K562 (cell line): ENCODE measurements at regions not wholly inside any gene's neighbourhood (a gene's known extent, or its start where the extent isn't known, plus 50 kb on each side); places are given as distances from the start of the nearest gene placed in this dataset.

ENCODE experiments used
- DACH1 ChIP-seq: fragments of 450-650 bp; IDR thresholded peaks from 2 replicates; pipeline ENCODE4 v1.6.1; 2018; ENCODE audit not compliant: partially characterized antibody
- HCFC1 ChIP-seq: IDR thresholded peaks from 2 replicates; pipeline ENCODE4 v1.6.1; 2012; ENCODE audit warnings: low read depth, low read length, improper control_type of control experiment
- OTX1 ChIP-seq: fragments of 450-650 bp; formaldehyde crosslinking; IDR thresholded peaks from 2 replicates; pipeline ENCODE4 v1.4.0; 2022; ENCODE audit warnings: mild to moderate bottlenecking
- TF ChIP-seq, protein P1 (sequence below): fragments of 200-600 bp; sonication (generic); IDR thresholded peaks from one replicate; pipeline ENCODE4 v1.6.1; 2012; ENCODE audit warnings: mild to moderate bottlenecking, low read depth, low read length, inconsistent platforms

- TF ChIP-seq, protein P1, sequence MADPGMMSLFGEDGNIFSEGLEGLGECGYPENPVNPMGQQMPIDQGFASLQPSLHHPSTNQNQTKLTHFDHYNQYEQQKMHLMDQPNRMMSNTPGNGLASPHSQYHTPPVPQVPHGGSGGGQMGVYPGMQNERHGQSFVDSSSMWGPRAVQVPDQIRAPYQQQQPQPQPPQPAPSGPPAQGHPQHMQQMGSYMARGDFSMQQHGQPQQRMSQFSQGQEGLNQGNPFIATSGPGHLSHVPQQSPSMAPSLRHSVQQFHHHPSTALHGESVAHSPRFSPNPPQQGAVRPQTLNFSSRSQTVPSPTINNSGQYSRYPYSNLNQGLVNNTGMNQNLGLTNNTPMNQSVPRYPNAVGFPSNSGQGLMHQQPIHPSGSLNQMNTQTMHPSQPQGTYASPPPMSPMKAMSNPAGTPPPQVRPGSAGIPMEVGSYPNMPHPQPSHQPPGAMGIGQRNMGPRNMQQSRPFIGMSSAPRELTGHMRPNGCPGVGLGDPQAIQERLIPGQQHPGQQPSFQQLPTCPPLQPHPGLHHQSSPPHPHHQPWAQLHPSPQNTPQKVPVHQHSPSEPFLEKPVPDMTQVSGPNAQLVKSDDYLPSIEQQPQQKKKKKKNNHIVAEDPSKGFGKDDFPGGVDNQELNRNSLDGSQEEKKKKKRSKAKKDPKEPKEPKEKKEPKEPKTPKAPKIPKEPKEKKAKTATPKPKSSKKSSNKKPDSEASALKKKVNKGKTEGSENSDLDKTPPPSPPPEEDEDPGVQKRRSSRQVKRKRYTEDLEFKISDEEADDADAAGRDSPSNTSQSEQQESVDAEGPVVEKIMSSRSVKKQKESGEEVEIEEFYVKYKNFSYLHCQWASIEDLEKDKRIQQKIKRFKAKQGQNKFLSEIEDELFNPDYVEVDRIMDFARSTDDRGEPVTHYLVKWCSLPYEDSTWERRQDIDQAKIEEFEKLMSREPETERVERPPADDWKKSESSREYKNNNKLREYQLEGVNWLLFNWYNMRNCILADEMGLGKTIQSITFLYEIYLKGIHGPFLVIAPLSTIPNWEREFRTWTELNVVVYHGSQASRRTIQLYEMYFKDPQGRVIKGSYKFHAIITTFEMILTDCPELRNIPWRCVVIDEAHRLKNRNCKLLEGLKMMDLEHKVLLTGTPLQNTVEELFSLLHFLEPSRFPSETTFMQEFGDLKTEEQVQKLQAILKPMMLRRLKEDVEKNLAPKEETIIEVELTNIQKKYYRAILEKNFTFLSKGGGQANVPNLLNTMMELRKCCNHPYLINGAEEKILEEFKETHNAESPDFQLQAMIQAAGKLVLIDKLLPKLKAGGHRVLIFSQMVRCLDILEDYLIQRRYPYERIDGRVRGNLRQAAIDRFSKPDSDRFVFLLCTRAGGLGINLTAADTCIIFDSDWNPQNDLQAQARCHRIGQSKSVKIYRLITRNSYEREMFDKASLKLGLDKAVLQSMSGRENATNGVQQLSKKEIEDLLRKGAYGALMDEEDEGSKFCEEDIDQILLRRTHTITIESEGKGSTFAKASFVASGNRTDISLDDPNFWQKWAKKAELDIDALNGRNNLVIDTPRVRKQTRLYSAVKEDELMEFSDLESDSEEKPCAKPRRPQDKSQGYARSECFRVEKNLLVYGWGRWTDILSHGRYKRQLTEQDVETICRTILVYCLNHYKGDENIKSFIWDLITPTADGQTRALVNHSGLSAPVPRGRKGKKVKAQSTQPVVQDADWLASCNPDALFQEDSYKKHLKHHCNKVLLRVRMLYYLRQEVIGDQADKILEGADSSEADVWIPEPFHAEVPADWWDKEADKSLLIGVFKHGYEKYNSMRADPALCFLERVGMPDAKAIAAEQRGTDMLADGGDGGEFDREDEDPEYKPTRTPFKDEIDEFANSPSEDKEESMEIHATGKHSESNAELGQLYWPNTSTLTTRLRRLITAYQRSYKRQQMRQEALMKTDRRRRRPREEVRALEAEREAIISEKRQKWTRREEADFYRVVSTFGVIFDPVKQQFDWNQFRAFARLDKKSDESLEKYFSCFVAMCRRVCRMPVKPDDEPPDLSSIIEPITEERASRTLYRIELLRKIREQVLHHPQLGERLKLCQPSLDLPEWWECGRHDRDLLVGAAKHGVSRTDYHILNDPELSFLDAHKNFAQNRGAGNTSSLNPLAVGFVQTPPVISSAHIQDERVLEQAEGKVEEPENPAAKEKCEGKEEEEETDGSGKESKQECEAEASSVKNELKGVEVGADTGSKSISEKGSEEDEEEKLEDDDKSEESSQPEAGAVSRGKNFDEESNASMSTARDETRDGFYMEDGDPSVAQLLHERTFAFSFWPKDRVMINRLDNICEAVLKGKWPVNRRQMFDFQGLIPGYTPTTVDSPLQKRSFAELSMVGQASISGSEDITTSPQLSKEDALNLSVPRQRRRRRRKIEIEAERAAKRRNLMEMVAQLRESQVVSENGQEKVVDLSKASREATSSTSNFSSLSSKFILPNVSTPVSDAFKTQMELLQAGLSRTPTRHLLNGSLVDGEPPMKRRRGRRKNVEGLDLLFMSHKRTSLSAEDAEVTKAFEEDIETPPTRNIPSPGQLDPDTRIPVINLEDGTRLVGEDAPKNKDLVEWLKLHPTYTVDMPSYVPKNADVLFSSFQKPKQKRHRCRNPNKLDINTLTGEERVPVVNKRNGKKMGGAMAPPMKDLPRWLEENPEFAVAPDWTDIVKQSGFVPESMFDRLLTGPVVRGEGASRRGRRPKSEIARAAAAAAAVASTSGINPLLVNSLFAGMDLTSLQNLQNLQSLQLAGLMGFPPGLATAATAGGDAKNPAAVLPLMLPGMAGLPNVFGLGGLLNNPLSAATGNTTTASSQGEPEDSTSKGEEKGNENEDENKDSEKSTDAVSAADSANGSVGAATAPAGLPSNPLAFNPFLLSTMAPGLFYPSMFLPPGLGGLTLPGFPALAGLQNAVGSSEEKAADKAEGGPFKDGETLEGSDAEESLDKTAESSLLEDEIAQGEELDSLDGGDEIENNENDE: no peak
- TF ChIP-seq HCFC1 (no peak), DACH1 (no peak), OTX1 (CRISPR knock-in tag) (no peak)
Observed at GRCh38 chr3:59235634-59236012, 185.8 kb upstream of the CFAP20DC start (continued).
